Stimulated activated CD8-positive, alpha-beta memory T cell treated with anti-CD3 and anti-CD28 coated beads, Interleukin-12 subunit alpha, Interleukin-12 subunit beta, amount 100 ng/mL, for 24 hours (primary cell): ENCODE measurements at regions not wholly inside any gene's neighbourhood (a gene's known extent, or its start where the extent isn't known, plus 50 kb on each side); places are given as distances from the start of the nearest gene placed in this dataset.
"Not testable (repeated sequence)": the region's sequence is repeated elsewhere in the genome, so short reads cannot be mapped to it uniquely, and the experiment has no call there.

Experiments used
- DNase-seq: peaks from one replicate; pipeline ENCODE4 v3.0.0-alpha.2; 2020; ENCODE audit errors: extremely low read depth

GRCh38 chr13:52931131-52931530, 82.7 kb upstream of the PCDH8 start:
- DNase-seq: no peak

DNA sequence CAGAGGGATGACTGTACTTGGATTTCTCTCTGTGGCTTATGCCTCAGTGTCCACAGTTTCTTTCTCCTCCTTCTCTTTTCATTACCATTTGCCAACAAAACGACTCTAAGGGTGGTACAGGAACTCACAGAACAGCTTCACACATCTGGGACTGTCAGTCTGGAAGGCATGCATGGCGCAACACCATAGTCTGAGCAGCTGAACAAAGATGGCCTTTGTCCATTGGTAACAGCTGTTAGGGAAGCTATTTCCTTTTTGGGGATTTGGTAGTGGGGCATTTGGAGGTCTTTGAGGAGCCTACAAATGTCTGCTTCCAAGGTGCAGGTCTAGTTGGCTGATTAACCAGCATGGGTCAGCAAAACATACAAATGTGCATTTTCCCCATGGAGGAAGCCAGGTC, 81.4 kb upstream of the PCDH8 start:
- DNase-seq: no peak

DNA sequence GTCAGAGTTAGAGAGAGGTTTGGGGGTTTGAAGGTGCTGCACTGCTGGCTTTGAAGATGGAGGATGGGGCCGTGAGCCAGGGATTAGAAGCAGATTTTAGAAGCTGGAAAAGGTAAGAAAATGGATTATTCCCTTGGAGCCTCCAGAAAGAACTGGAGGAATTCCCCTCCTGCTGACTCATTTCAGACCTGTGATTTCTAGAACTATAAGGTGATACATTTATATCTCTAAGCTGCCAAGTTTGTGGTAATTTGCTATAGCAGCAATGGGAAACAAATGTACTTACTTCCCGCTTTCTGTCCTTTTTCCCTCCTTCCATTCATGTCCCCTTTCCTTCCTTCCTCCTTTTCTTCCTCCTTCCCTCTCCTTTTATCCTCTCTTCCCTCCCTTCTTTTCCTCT, 78.5 kb upstream of the PCDH8 start:
- no peak for DNase-seq

GRCh38 chr13:52925775-52926285, 77.4 kb upstream of the PCDH8 start:
- no peak for DNase-seq

GRCh38 chr13:52925251-52925650, 76.8 kb upstream of the PCDH8 start:
- DNase-seq: no peak

DNA sequence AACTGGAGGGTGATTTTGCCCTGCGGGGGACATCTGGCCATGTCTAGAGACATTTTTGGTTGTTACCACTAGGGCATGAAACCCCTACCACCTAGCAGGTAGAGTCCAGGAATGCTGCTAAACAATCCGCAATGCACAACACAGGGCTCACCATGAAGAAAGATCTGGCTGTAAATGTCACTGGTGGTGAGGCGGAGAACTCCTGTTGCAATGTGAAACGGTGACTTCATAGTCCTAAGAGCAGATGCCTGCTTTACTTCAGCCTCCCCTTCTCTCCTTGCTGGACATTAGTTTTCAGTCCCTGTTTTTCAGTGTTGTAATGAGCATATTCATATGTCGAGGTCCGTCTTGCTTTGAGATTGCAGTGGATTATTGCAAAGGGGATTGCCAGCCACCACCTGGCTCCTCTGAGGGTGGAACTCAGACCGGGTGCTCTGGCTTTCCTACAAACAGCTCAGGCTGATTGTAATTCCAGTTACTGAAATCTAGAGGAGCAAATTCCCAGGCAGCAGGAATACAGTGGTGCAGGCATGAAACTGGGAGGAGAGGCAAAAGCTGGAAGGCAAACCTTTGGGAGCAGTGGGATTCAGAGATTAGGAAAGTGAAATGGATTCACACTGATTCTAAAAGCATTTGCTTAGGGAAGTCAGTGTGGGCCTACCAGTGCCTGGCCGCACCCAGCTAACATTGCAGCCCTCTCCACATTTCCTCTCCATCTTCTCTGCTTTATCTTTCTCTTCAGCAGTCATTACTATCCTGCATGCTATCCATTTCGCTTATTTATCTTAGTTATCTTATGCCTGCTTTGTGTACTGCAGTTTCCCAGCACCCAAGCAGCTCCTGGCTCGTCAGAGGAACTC, 76.1 kb upstream of the PCDH8 start:
- DNase-seq: no peak

DNA sequence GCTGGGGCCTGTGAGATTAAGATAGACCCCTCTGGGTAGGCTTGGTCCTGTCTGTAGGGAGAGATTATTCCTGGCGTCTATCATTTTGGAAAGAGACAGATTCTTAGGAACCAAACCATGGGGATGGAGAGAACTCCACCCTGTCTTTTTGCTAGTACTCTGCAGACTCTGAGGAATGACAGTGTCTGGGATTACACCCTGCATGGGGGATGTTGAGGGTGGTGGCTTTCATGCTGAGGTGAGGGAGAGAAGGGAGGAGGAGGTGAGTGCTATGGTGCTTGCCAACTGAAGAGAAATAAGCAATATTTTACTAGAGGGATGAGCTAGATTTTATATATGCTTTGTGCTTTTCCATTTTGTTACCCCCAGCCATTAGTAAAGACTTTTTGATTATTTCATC, 74.5 kb upstream of the PCDH8 start:
- DNase-seq: no peak

DNA sequence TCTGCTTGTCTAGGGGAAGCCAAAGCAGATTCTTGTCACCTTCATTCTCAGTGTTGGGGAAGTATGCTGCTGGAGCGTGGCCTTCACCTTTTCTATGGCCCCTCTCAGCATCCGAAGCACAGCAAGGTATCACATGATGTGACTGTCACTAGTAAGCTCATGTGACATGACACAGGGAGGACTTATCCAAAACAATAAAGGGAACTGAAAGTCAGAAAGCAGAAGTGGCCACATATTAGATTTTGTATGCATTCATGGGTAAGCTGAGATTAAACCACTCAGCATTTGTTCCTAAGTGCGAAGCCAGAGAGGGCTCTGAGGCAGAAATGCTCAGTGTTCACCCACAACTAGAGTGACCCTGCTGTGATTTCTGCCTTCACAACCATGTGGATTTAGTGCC, 72.8 kb upstream of the PCDH8 start:
- DNase-seq: no peak

GRCh38 chr13:52916486-52916990, 68.1 kb upstream of the PCDH8 start:
- no peak for DNase-seq

- DNase-seq: no peak
Observed at GRCh38 chr13:52911340-52911739, 62.9 kb upstream of the PCDH8 start.

DNA sequence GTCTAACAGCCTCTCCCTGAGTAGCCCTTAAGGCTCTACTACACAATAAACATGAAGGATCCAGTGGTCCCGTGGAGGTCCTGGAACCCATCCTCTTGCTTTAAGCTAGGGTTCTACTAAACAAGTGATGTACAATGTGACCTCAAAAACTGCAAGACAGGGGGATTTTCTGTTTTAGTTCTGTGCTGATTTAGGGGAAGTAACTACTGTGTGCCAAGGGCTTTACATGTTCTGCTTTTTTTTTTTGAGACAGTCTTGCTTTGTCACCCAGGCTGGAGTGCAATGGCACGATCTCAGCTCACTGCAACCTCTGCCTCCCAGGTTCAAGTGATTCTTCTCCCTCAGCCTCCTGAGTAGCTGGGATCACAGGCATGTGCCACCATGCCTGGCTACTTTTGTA, 61.9 kb upstream of the PCDH8 start:
- DNase-seq: not testable (repeated sequence)

DNA sequence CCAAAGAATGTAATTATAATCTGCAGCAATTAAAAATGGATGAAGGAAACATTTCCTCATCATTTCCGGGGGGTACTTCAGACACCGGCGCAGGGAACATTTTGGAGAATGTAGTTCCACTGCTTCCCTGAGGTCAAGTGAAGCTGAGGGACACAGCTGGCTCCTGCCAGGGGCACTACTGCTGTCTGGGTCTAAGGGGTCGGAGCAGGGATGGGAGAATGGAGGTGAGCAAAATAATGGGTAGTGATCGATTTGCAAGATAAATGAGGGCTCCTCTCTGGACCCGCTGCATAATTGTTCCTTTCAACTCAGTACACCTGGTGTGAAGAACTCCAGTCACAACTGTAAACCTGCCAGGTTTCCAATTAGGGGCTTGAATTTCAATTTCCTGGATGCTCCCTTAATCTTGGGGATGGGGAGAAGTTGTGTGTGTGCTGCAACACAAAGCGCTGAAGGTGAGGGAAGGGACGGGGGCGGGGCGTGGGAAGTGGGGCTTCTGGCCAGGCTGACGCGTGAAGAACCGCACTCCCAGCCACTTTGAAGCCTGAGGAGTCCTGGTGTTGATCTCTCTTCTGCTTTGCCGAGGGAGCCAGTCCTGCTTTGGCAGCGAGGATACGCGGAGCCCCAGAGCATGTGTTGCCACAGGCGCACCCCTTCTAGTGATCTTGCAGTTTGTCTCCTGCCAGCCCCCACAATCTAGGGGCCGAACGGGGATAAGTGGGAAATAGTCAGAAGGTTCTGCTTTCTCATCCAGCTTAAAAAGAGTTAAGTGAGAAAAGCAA, 57.9 kb upstream of the PCDH8 start:
- no peak for DNase-seq

GRCh38 chr13:52905701-52906100, 57.3 kb upstream of the PCDH8 start:
- DNase-seq: no peak

- no peak for DNase-seq
Observed at GRCh38 chr13:52903320-52903719, 54.9 kb upstream of the PCDH8 start.

DNA sequence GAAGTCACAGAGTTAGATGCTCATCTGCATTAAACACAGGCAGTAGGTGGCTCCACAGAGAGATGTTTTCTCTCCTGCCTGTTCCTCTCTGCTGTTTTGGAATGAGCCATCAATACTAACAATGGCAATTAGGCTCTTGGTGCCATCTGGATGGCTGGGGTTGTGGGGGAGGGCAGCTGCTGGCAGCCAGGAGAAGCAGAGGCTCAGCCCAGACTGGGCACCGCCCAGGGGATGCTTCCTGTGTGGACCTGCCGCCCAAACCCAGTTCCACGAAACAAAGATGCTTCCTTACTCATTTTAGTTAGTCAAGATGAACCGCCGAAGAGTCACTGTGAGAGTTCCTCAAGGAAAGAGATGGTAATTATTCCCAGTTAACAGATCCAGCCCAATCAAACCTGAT, 50.8 kb upstream of the PCDH8 start:
- no peak for DNase-seq
